H9 (cell line): ENCODE measurements at regions not wholly inside any gene's neighbourhood (a gene's known extent, or its start where the extent isn't known, plus 50 kb on each side); places are given as distances from the start of the nearest gene placed in this dataset.

Source experiments
- DNase-seq: peaks from one replicate; pipeline ENCODE4 v3.0.0-alpha.2; 2017
- H2AFZ ChIP-seq: one replicate; pipeline ENCODE4 v1.6.1; 2013; ENCODE audit warnings: mild to moderate bottlenecking, low read length, control low read depth, moderate library complexity
- H2AK5ac ChIP-seq: 2 replicates; pipeline ENCODE4 v1.6.1; 2013; ENCODE audit warnings: low read length, control low read depth, mixed read lengths; ENCODE audit not compliant: insufficient read length
- H2BK120ac ChIP-seq: one replicate; pipeline ENCODE4 v1.6.1; 2013; ENCODE audit warnings: low read depth, mild to moderate bottlenecking, low read length, control low read depth, inconsistent platforms; ENCODE audit not compliant: poor library complexity, severe bottlenecking
- H2BK12ac ChIP-seq: 2 replicates; pipeline ENCODE4 v1.6.1; 2013; ENCODE audit warnings: low read length, control low read depth, mixed read lengths, low read depth; ENCODE audit not compliant: insufficient read length
- H2BK15ac ChIP-seq: 2 replicates; pipeline ENCODE4 v1.6.1; 2013; ENCODE audit warnings: low read depth, low read length, control low read depth
- H2BK20ac ChIP-seq: one replicate; pipeline ENCODE4 v1.6.1; 2013; ENCODE audit warnings: low read depth, mild to moderate bottlenecking, low read length, control low read depth, inconsistent platforms; ENCODE audit not compliant: poor library complexity, severe bottlenecking
- H2BK5ac ChIP-seq: 2 replicates; pipeline ENCODE4 v1.6.1; 2013; ENCODE audit warnings: low read length, control low read depth, mixed read lengths; ENCODE audit not compliant: insufficient read length
- H3K14ac ChIP-seq: 2 replicates; pipeline ENCODE4 v1.6.1; 2013; ENCODE audit warnings: low read length, control low read depth; ENCODE audit not compliant: insufficient read depth
- H3K18ac ChIP-seq: 2 replicates; pipeline ENCODE4 v1.6.1; 2013; ENCODE audit warnings: low read depth, mild to moderate bottlenecking, mixed read lengths, low read length, control low read depth; ENCODE audit not compliant: insufficient read length
- H3K23ac ChIP-seq: 2 replicates; pipeline ENCODE4 v1.6.1; 2013; ENCODE audit warnings: low read length, control low read depth, mixed read lengths, low read depth; ENCODE audit not compliant: insufficient read length
- H3K23me2 ChIP-seq: 2 replicates; pipeline ENCODE4 v1.6.1; 2013; ENCODE audit warnings: low read depth, mild to moderate bottlenecking, mixed read lengths, low read length, control low read depth; ENCODE audit not compliant: insufficient read length, poor library complexity, severe bottlenecking
- H3K27ac ChIP-seq: 2 replicates; pipeline ENCODE4 v1.5.1; 2013; ENCODE audit warnings: low read length, control low read depth, mixed read lengths, low read depth; ENCODE audit not compliant: insufficient read length
- H3K27me3 ChIP-seq: 2 replicates; pipeline ENCODE4 v1.6.1; 2013; ENCODE audit warnings: low read length, control low read depth, inconsistent platforms; ENCODE audit not compliant: insufficient read depth
- H3K4ac ChIP-seq: 2 replicates; pipeline ENCODE4 v1.6.1; 2013; ENCODE audit warnings: low read depth, mild to moderate bottlenecking, control low read depth, inconsistent platforms, low read length, moderate library complexity
- H3K4me1 ChIP-seq: 2 replicates; pipeline ENCODE4 v1.6.1; 2013; ENCODE audit warnings: low read length, control low read depth, inconsistent platforms; ENCODE audit not compliant: insufficient read depth
- H3K4me2 ChIP-seq: 2 replicates; pipeline ENCODE4 v1.6.1; 2013; ENCODE audit warnings: low read length, control low read depth, mixed read lengths; ENCODE audit not compliant: insufficient read length, insufficient read depth
- H3K56ac ChIP-seq: 2 replicates; pipeline ENCODE4 v1.6.1; 2013; ENCODE audit warnings: low read depth, mild to moderate bottlenecking, mixed read lengths, low read length, control low read depth; ENCODE audit not compliant: insufficient read length
- H3K79me1 ChIP-seq: 2 replicates; pipeline ENCODE4 v1.6.1; 2013; ENCODE audit warnings: low read depth, mild to moderate bottlenecking, moderate library complexity, low read length, control low read depth, inconsistent platforms; ENCODE audit not compliant: insufficient read depth, poor library complexity, severe bottlenecking
- H3K79me2 ChIP-seq: 2 replicates; pipeline ENCODE4 v1.6.1; 2013; ENCODE audit warnings: low read length, control low read depth, inconsistent platforms; ENCODE audit not compliant: insufficient read depth
- H3K9ac ChIP-seq: 2 replicates; pipeline ENCODE4 v1.6.1; 2013; ENCODE audit warnings: low read length, control low read depth, mixed read lengths; ENCODE audit not compliant: insufficient read length; ENCODE audit errors: extremely low read depth
- H3K9me3 ChIP-seq: one replicate; pipeline ENCODE4 v1.6.1; 2013; ENCODE audit warnings: low read depth, low read length, inconsistent platforms; ENCODE audit not compliant: control insufficient read depth
- H3T11ph ChIP-seq: one replicate; pipeline ENCODE4 v1.6.1; 2013; ENCODE audit warnings: mild to moderate bottlenecking, low read length, control low read depth, inconsistent platforms
- H4K20me1 ChIP-seq: one replicate; pipeline ENCODE4 v1.6.1; 2013; ENCODE audit not compliant: control insufficient read depth, insufficient read length, insufficient read depth
- H4K5ac ChIP-seq: 2 replicates; pipeline ENCODE4 v1.6.1; 2013; ENCODE audit warnings: low read depth, mild to moderate bottlenecking, mixed read lengths, low read length, control low read depth; ENCODE audit not compliant: insufficient read length
- H4K8ac ChIP-seq: replicated peaks from 2 replicates; pipeline ENCODE4 v1.6.1; 2013; ENCODE audit warnings: low read length, control low read depth, mixed read lengths, low read depth; ENCODE audit not compliant: insufficient read length
- H4K91ac ChIP-seq: 2 replicates; pipeline ENCODE4 v1.6.1; 2013; ENCODE audit warnings: low read depth, mild to moderate bottlenecking, moderate library complexity, mixed read lengths, low read length, control low read depth; ENCODE audit not compliant: insufficient read length
- H3K27ac Mint-ChIP-seq, 3 experiments: 2 replicates in 2 of 3; 3 replicates in 1 of 3; pipeline ENCODE4 v1.8.0; 2020 to 2021; ENCODE audit warnings: mixed read lengths in 3 of 3, mild to moderate bottlenecking in 1 of 3, moderate library complexity in 1 of 3
- H3K27me3 Mint-ChIP-seq: 2 replicates; pipeline ENCODE4 v1.8.0; 2021; ENCODE audit warnings: low read depth, mild to moderate bottlenecking, moderate library complexity, mixed read lengths
- H3K36me3 Mint-ChIP-seq, 3 experiments: 2 replicates in 2 of 3; 3 replicates in 1 of 3; pipeline ENCODE4 v1.8.0; 2020 to 2021; ENCODE audit warnings: low read depth in 3 of 3, mixed read lengths in 3 of 3; ENCODE audit not compliant: insufficient read depth in 1 of 3
- H3K4me1 Mint-ChIP-seq, 2 experiments: 2 replicates each; pipeline ENCODE4 v1.8.0; 2020; ENCODE audit warnings: mixed read lengths in 2 of 2
- H3K4me3 Mint-ChIP-seq, 2 experiments: 2 replicates in 1 of 2; 3 replicates in 1 of 2; pipeline ENCODE4 v1.8.0; 2020 to 2021; ENCODE audit warnings: mild to moderate bottlenecking in 2 of 2, mixed read lengths in 2 of 2, moderate library complexity in 1 of 2
- H3K9me3 Mint-ChIP-seq, 2 experiments: 2 replicates in 1 of 2; 3 replicates in 1 of 2; pipeline ENCODE4 v1.8.0; 2020; ENCODE audit warnings: mild to moderate bottlenecking in 2 of 2, mixed read lengths in 2 of 2, moderate library complexity in 1 of 2
- CTCF ChIP-seq: fragments of 200-600 bp; sonication (generic); conservative IDR thresholded peaks from 3 replicates; pipeline ENCODE4 v1.8.0; 2021; ENCODE audit warnings: antibody characterized with exemption, mild to moderate bottlenecking
- WGBS: extraction: QIAGEN DNeasy Blood & Tissue Kit; methylation state at CpG from one replicate; pipeline ENCODE4 v1.1.7; 2013; ENCODE audit warnings: missing lambda C conversion rate, low lambda C conversion rate, mixed read lengths; ENCODE audit not compliant: insufficient read length; ENCODE audit errors: extremely low coverage; 5-methylcytosine and 5-hydroxymethylcytosine counted together

GRCh38 chr5:128665747-128666355 is 127.8 kb upstream of the FBN2 start:
- no peak overlapping the region for H4K5ac ChIP-seq
- H3K4ac ChIP-seq, result no peak overlapping the region
- no peak overlapping the region for H3K56ac ChIP-seq
- no peaks in the 10 kb centered on the region for H3K27me3 Mint-ChIP-seq
- H3K79me2 ChIP-seq, result no peaks in the 10 kb centered on the region
- no peaks in the 10 kb centered on the region for H3K23me2 ChIP-seq
- H2BK12ac ChIP-seq, result no peak overlapping the region
- H3K18ac ChIP-seq, result no peak overlapping the region
- H3K27ac ChIP-seq, result no peak overlapping the region
- DNase-seq, result no peak
- no peak overlapping the region for H3K4me3 Mint-ChIP-seq
- no peak overlapping the region for H2AFZ ChIP-seq
- H3K4me2 ChIP-seq, result no peak overlapping the region
- no peak overlapping the region for H4K8ac ChIP-seq
- no peak overlapping the region for H3K9ac ChIP-seq
- 100% methylated on average over 1 of the region's 5 CpGs for WGBS
- no peaks in the 10 kb centered on the region for H3K4me1 ChIP-seq
- H3K4me1 Mint-ChIP-seq, result peaks cover 1 to 5% of the 10 kb centered on the region in 2 experiments
- no peak overlapping the region for H2BK15ac ChIP-seq
- no peak overlapping the region for H3K27ac Mint-ChIP-seq
- H4K91ac ChIP-seq, result no peak overlapping the region
- no peak overlapping the region for H2AK5ac ChIP-seq
- H2BK20ac ChIP-seq, result no peak overlapping the region
- 0 out of 7 replicates have a peak, but pooled peaks cover 0 to under 1% (median 0%) of the 10 kb centered on the region in 3 experiments for H3K36me3 Mint-ChIP-seq
- peaks cover 0 to 5% of the 10 kb centered on the region in 2 experiments; a peak in 2 of 5 replicates for H3K9me3 Mint-ChIP-seq
- H3K9me3 ChIP-seq, result no peaks in the 10 kb centered on the region
- H3K14ac ChIP-seq, result no peak overlapping the region
- H4K20me1 ChIP-seq, result no peaks in the 10 kb centered on the region
- no peak overlapping the region for H2BK120ac ChIP-seq
- no peaks in the 10 kb centered on the region for H3K79me1 ChIP-seq
- H3T11ph ChIP-seq, result no peak overlapping the region
- H3K23ac ChIP-seq, result no peak overlapping the region
- no peak overlapping the region for H2BK5ac ChIP-seq
- H3K27me3 ChIP-seq, result no peaks in the 10 kb centered on the region
- no peak for TF ChIP-seq CTCF
